ENCODE measurements at regions not wholly inside any gene's neighbourhood (a gene's known extent, or its start where the extent isn't known, plus 50 kb on each side); places are given as distances from the start of the nearest gene placed in this dataset.

DNA sequence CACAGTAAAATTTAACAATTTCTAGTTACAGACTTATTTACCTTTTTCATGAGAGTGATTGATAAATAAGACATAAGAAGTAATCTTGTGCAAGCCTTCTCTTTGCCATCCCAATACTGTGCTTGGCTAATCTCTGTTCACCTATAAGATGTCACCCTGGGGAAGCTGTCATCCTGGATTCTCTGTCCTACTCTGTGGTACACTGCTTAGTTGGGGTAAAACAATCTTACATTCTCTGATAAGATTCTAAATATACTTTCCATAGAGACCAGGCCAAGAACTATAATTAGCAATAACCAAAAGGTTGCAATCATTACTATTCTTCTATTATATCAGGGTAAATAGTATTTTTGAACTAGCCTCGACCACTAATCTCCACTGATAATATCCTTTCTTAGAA lies 1218.3 kb upstream of the CADM2 start:
- H3K4me3 ChIP-seq (ENCODE audit: low read depth in 1 of 3, low read length in 3 of 3), result no peak overlapping the region
- DNase-seq (ENCODE audit: low spot score), result no peak
- no peaks in the 10 kb centered on the region for H3K36me3 ChIP-seq (ENCODE audit: control insufficient read depth in 4 of 4, insufficient read depth in 3 of 4, low read depth in 1 of 4, low read length in 3 of 4)
- no peaks in the 10 kb centered on the region for H3K27me3 ChIP-seq (ENCODE audit: control insufficient read depth in 4 of 4, insufficient read depth in 4 of 4, low read length in 3 of 4)
- WGBS, result 44% methylated on average over 1 of the region's 1 CpG
- no peak overlapping the region for H3K27ac ChIP-seq (ENCODE audit: low read depth in 1 of 2, low read length in 2 of 2)
- no peaks in the 10 kb centered on the region for H3K9me3 ChIP-seq (ENCODE audit: control insufficient read depth in 4 of 4, low read length in 3 of 4)
- no peak overlapping the region for H3K9ac ChIP-seq (ENCODE audit: low read depth in 1 of 2, low read length in 2 of 2)
- TF ChIP-seq GABPA (IDR thresholded peaks at IDR 0.05 in 1 of 2, conservative IDR thresholded peaks at IDR 0.05 in 1 of 2), result no peak
- TF ChIP-seq, protein P1, sequence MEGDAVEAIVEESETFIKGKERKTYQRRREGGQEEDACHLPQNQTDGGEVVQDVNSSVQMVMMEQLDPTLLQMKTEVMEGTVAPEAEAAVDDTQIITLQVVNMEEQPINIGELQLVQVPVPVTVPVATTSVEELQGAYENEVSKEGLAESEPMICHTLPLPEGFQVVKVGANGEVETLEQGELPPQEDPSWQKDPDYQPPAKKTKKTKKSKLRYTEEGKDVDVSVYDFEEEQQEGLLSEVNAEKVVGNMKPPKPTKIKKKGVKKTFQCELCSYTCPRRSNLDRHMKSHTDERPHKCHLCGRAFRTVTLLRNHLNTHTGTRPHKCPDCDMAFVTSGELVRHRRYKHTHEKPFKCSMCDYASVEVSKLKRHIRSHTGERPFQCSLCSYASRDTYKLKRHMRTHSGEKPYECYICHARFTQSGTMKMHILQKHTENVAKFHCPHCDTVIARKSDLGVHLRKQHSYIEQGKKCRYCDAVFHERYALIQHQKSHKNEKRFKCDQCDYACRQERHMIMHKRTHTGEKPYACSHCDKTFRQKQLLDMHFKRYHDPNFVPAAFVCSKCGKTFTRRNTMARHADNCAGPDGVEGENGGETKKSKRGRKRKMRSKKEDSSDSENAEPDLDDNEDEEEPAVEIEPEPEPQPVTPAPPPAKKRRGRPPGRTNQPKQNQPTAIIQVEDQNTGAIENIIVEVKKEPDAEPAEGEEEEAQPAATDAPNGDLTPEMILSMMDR (IDR thresholded peaks at IDR 0.05; ENCODE audit: low read depth, low read length, missing input control), result no peak
- TF ChIP-seq, protein P2, sequence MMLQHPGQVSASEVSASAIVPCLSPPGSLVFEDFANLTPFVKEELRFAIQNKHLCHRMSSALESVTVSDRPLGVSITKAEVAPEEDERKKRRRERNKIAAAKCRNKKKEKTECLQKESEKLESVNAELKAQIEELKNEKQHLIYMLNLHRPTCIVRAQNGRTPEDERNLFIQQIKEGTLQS (IDR thresholded peaks at IDR 0.05), result no peak
- no peak for TF ChIP-seq YY1 (IDR thresholded peaks at IDR 0.05)
- no peak for TF ChIP-seq FOXA2 (IDR thresholded peaks at IDR 0.05)
- TF ChIP-seq, protein P3, sequence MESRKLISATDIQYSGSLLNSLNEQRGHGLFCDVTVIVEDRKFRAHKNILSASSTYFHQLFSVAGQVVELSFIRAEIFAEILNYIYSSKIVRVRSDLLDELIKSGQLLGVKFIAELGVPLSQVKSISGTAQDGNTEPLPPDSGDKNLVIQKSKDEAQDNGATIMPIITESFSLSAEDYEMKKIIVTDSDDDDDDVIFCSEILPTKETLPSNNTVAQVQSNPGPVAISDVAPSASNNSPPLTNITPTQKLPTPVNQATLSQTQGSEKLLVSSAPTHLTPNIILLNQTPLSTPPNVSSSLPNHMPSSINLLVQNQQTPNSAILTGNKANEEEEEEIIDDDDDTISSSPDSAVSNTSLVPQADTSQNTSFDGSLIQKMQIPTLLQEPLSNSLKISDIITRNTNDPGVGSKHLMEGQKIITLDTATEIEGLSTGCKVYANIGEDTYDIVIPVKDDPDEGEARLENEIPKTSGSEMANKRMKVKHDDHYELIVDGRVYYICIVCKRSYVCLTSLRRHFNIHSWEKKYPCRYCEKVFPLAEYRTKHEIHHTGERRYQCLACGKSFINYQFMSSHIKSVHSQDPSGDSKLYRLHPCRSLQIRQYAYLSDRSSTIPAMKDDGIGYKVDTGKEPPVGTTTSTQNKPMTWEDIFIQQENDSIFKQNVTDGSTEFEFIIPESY (IDR thresholded peaks at IDR 0.05), result no peak
- TF ChIP-seq EGR1 (IDR thresholded peaks at IDR 0.05; ENCODE audit: low read depth in 2 of 2), result no peak
- H3K4me1 ChIP-seq (ENCODE audit: control insufficient read depth in 4 of 4, insufficient read depth in 4 of 4, low read length in 3 of 4), result no peaks in the 10 kb centered on the region

DNA sequence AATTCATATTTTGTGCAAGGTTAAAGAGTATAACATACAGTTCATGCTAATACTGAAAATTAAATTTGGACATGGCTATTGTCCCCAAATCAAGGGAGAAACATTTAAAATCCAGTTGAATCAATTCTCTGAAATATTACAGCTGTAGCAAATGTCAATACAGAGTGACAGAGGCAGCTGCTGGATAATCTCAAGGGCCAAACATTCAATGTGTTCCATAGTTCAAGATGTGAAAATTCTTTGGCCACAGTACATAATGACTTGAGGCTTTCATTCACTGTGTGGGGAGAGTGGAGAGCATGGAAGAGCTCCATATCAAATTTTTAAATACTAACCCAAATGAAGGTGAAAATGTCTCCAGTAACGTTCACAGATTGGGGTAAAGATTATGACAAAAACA lies 1192.8 kb upstream of the CADM2 start:
- DNase-seq (ENCODE audit: low spot score), result no peak

More for the DNA sequence above, 1192.8 kb upstream of the CADM2 start:
- H3K4me1 ChIP-seq (ENCODE audit: control insufficient read depth in 4 of 4, insufficient read depth in 4 of 4, low read length in 3 of 4), result no peaks in the 10 kb centered on the region
- H3K9me3 ChIP-seq (ENCODE audit: control insufficient read depth in 4 of 4, low read length in 3 of 4), result peaks cover 0 to 3% (median 0%) of the 10 kb centered on the region in 4 donors
- no peaks in the 10 kb centered on the region for H3K36me3 ChIP-seq (ENCODE audit: control insufficient read depth in 4 of 4, insufficient read depth in 3 of 4, low read depth in 1 of 4, low read length in 3 of 4)
- 63% methylated on average over 1 of the region's 1 CpG for WGBS
- H3K9ac ChIP-seq (ENCODE audit: low read depth in 1 of 2, low read length in 2 of 2), result no peak overlapping the region
- no peak overlapping the region for H3K27ac ChIP-seq (ENCODE audit: low read depth in 1 of 2, low read length in 2 of 2)
- TF ChIP-seq YY1 (IDR thresholded peaks at IDR 0.05) (no peak), FOXA1 (IDR thresholded peaks at IDR 0.05) (no peak), EGR1 (IDR thresholded peaks at IDR 0.05; ENCODE audit: low read depth in 2 of 2) (no peak)
- TF ChIP-seq, protein P1 (IDR thresholded peaks at IDR 0.05; ENCODE audit: low read depth, low read length, missing input control), result no peak
- TF ChIP-seq, protein P4, sequence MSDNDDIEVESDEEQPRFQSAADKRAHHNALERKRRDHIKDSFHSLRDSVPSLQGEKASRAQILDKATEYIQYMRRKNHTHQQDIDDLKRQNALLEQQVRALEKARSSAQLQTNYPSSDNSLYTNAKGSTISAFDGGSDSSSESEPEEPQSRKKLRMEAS (IDR thresholded peaks at IDR 0.05), result no peak
- H3K4me3 ChIP-seq (ENCODE audit: low read depth in 1 of 3, low read length in 3 of 3), result no peak overlapping the region
- no peaks in the 10 kb centered on the region for H3K27me3 ChIP-seq (ENCODE audit: control insufficient read depth in 4 of 4, insufficient read depth in 4 of 4, low read length in 3 of 4)

Data from liver (tissue), 8 donors.